SK-N-DZ (cell line): ENCODE measurements at regions not wholly inside any gene's neighbourhood (a gene's known extent, or its start where the extent isn't known, plus 50 kb on each side); places are given as distances from the start of the nearest gene placed in this dataset.
"Not testable (repeated sequence)": the region's sequence is repeated elsewhere in the genome, so short reads cannot be mapped to it uniquely, and the experiment has no call there.

Source experiments
- DNase-seq: peaks from one replicate; pipeline ENCODE4 v3.0.0-alpha.2; 2015; ENCODE audit warnings: low spot score

GRCh38 chr5:110242950-110243349 is 483.5 kb downstream of the TMEM232 start:
- DNase-seq = no peak

GRCh38 chr5:110248921-110249320 is 477.6 kb downstream of the TMEM232 start:
- DNase-seq = no peak

- no peak for DNase-seq
Measured at GRCh38 chr5:110250355-110250754, 476.1 kb downstream of the TMEM232 start.

- no peak for DNase-seq
Measured at GRCh38 chr5:110250755-110251154, 475.7 kb downstream of the TMEM232 start.

- no peak for DNase-seq
Measured at GRCh38 chr5:110251366-110251765, 475.1 kb downstream of the TMEM232 start.

- no peak for DNase-seq
Measured at GRCh38 chr5:110255194-110255593, 471.3 kb downstream of the TMEM232 start.

- no peak for DNase-seq
Measured at GRCh38 chr5:110256298-110256697, 470.2 kb downstream of the TMEM232 start.

- no peak for DNase-seq
Measured at GRCh38 chr5:110257971-110258370, 468.5 kb downstream of the TMEM232 start.

GRCh38 chr5:110258460-110259216 is 467.8 kb downstream of the TMEM232 start:
- DNase-seq = no peak

GRCh38 chr5:110262749-110263148 is 463.7 kb downstream of the TMEM232 start:
- no peak for DNase-seq

- DNase-seq = no peak
Measured at GRCh38 chr5:110264661-110265060, 461.8 kb downstream of the TMEM232 start.

GRCh38 chr5:110265162-110265561 is 461.3 kb downstream of the TMEM232 start:
- DNase-seq = no peak

- DNase-seq = no peak
Measured at GRCh38 chr5:110267714-110268113, 458.8 kb downstream of the TMEM232 start.

GRCh38 chr5:110268283-110268682 is 458.2 kb downstream of the TMEM232 start:
- DNase-seq = no peak

- DNase-seq = no peak
Measured at GRCh38 chr5:110268985-110269384, 457.5 kb downstream of the TMEM232 start.

GRCh38 chr5:110269478-110270142 is 456.9 kb downstream of the TMEM232 start:
- DNase-seq = no peak

- no peak for DNase-seq
Measured at GRCh38 chr5:110275878-110276277, 450.6 kb downstream of the TMEM232 start.

- not testable (repeated sequence) for DNase-seq
Measured at GRCh38 chr5:110278449-110278848, 448.0 kb downstream of the TMEM232 start.

- DNase-seq = not testable (repeated sequence)
Measured at GRCh38 chr5:110284121-110284520, 442.4 kb downstream of the TMEM232 start.

GRCh38 chr5:110288766-110289511 is 437.5 kb downstream of the TMEM232 start:
- DNase-seq = no peak

- DNase-seq = no peak
Measured at GRCh38 chr5:110289512-110289810, 437.0 kb downstream of the TMEM232 start.

- no peak for DNase-seq
Measured at GRCh38 chr5:110290542-110290941, 435.9 kb downstream of the TMEM232 start.

GRCh38 chr5:110294281-110294680 is 432.2 kb downstream of the TMEM232 start:
- no peak for DNase-seq
